Activated naive CD4-positive, alpha-beta T cell treated with anti-CD3 and anti-CD28 coated beads, Interleukin-2, amount 50 U/mL, for 24 hours (primary cell): ENCODE measurements at regions not wholly inside any gene's neighbourhood (a gene's known extent, or its start where the extent isn't known, plus 50 kb on each side); places are given as distances from the start of the nearest gene placed in this dataset.
A peak's percentile ranks its signal among the peaks of the same experiment; 100 is the strongest.

Source experiments
- H3K27ac Mint-ChIP-seq: one replicate; pipeline ENCODE4 v1.8.0; 2021; ENCODE audit warnings: mild to moderate bottlenecking, mixed read lengths
- H3K27me3 Mint-ChIP-seq: one replicate; pipeline ENCODE4 v1.8.0; 2021; ENCODE audit warnings: mixed read lengths
- H3K36me3 Mint-ChIP-seq: one replicate; pipeline ENCODE4 v1.8.0; 2021; ENCODE audit warnings: mixed read lengths
- H3K4me1 Mint-ChIP-seq: one replicate; pipeline ENCODE4 v1.8.0; 2021; ENCODE audit warnings: mixed read lengths
- H3K4me3 Mint-ChIP-seq: one replicate; pipeline ENCODE4 v1.8.0; 2021; ENCODE audit warnings: mild to moderate bottlenecking, mixed read lengths
- H3K9me3 Mint-ChIP-seq: one replicate; pipeline ENCODE4 v1.8.0; 2021; ENCODE audit warnings: mixed read lengths

- Mint-ChIP-seq H3K4me3 (no peak overlapping the region), H3K36me3 (no peaks in the 10 kb centered on the region), H3K4me1 (no peaks in the 10 kb centered on the region), H3K27ac (no peak overlapping the region), H3K27me3 (peaks cover 2% of the 10 kb centered on the region), H3K9me3 (no peaks in the 10 kb centered on the region)
Observed at GRCh38 chr2:120433816-120434290, 87.9 kb downstream of the INHBB start.

GRCh38 chr2:120434492-120435308 is 88.8 kb downstream of the INHBB start:
- H3K27me3 Mint-ChIP-seq: peaks cover 1% of the 10 kb centered on the region
- no peaks in the 10 kb centered on the region for H3K36me3 Mint-ChIP-seq
- no peaks in the 10 kb centered on the region for H3K4me1 Mint-ChIP-seq
- no peak overlapping the region for H3K27ac Mint-ChIP-seq
- no peaks in the 10 kb centered on the region for H3K9me3 Mint-ChIP-seq
- no peak overlapping the region for H3K4me3 Mint-ChIP-seq

- no peaks in the 10 kb centered on the region for H3K4me1 Mint-ChIP-seq
Observed at GRCh38 chr2:120435671-120436459, 89.9 kb downstream of the INHBB start.

GRCh38 chr2:120436460-120436739 is 90.5 kb downstream of the INHBB start:
- Mint-ChIP-seq H3K27me3 (peaks cover 10% of the 10 kb centered on the region), H3K4me3 (no peak overlapping the region)

More at GRCh38 chr2:120435671-120436459, 89.9 kb downstream of the INHBB start:
- H3K9me3 Mint-ChIP-seq: no peaks in the 10 kb centered on the region
- H3K27me3 Mint-ChIP-seq: peaks cover 6% of the 10 kb centered on the region
- no peak overlapping the region for H3K27ac Mint-ChIP-seq
- H3K36me3 Mint-ChIP-seq: no peaks in the 10 kb centered on the region
- no peak overlapping the region for H3K4me3 Mint-ChIP-seq

GRCh38 chr2:120436885-120437603 is 91.1 kb downstream of the INHBB start:
- H3K9me3 Mint-ChIP-seq: no peaks in the 10 kb centered on the region
- no peak overlapping the region for H3K27ac Mint-ChIP-seq
- H3K36me3 Mint-ChIP-seq: no peaks in the 10 kb centered on the region
- H3K4me3 Mint-ChIP-seq: no peak overlapping the region
- H3K27me3 Mint-ChIP-seq: peaks cover 10% of the 10 kb centered on the region
- H3K4me1 Mint-ChIP-seq: no peaks in the 10 kb centered on the region

More at GRCh38 chr2:120436460-120436739, 90.5 kb downstream of the INHBB start:
- Mint-ChIP-seq H3K4me1 (no peaks in the 10 kb centered on the region), H3K36me3 (no peaks in the 10 kb centered on the region), H3K9me3 (no peaks in the 10 kb centered on the region), H3K27ac (no peak overlapping the region)

DNA sequence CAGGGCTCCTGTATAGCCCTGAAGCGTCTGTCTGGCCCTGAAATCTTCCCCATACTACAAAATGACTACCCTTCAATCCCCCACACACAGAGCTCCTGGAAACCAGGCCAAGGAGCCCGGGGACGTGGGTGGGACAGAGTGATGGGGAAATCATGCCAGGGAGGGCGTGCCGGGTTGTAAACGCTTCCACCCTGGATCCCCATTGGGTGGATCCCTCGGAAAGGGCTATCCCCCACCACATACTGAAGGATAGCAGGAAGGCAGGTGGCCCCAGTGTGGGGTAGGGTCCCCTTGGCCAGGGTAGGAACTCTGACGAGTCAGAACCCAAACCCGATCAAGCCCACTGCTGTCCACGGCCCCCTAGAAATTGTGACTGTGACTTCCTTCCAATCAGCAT is 91.7 kb downstream of the INHBB start:
- Mint-ChIP-seq H3K36me3 (no peaks in the 10 kb centered on the region), H3K27me3 (peaks cover 12% of the 10 kb centered on the region), H3K4me3 (no peak overlapping the region), H3K9me3 (no peaks in the 10 kb centered on the region), H3K4me1 (no peaks in the 10 kb centered on the region), H3K27ac (no peak overlapping the region)

DNA sequence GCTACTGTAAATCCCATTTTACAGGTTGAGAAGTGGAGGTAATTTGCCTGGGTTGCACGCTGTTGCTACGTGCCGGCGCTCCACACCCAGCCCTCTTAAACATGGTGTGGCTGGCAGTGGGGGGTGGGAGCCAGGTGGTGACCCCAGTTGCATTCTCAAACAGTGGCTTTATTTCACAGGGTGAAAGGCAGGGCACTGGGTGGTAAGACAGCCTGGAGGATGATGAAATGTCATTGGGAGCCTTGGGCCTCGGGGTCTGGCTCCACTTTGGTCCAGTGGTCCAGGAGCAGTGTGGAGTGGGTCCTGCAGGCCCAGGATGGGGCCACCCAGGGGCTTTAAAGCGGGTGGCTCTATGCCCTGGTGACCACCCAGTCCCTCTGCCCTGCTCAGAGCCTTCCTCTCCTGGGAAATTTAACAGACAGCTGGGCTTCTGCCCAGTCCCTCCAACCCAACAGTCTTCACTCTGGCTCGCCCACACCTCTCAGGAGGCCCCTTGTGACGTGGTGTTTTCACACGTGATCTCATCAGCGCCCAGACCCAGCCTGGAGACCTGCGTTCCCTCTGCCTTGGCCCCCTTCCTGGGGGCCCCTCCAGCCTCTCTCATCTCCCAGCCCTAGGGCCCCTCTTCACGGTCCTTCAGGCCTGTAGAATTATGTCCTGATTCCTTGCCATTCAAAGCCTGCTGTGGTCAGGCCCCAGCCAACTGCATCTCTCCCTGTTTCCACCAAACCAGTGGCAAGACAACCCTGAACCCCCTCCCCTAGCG is 92.5 kb downstream of the INHBB start:
- H3K9me3 Mint-ChIP-seq: no peaks in the 10 kb centered on the region
- H3K27me3 Mint-ChIP-seq: peaks cover 13% of the 10 kb centered on the region
- H3K27ac Mint-ChIP-seq: no peak overlapping the region
- H3K4me3 Mint-ChIP-seq: no peak overlapping the region
- no peaks in the 10 kb centered on the region for H3K36me3 Mint-ChIP-seq
- H3K4me1 Mint-ChIP-seq: peaks cover 4% of the 10 kb centered on the region

DNA sequence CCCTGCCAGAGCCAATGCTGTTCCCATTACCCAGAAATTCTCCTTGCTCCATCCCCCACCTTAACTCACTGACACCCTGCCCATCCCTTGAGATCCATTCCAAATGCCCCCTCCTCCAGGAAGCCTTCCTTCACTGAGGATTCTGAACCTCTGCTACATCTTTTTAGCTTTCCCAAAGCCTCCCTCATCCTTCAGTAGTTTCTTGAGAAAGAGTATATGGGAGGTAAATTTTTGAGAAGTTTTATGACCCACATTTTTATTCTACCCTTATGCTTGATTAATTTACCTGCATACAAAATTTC is 93.1 kb downstream of the INHBB start:
- Mint-ChIP-seq H3K4me3 (no peak overlapping the region), H3K36me3 (no peaks in the 10 kb centered on the region), H3K9me3 (no peaks in the 10 kb centered on the region), H3K27ac (no peak overlapping the region), H3K27me3 (peaks cover 19% of the 10 kb centered on the region), H3K4me1 (peaks cover 6% of the 10 kb centered on the region)

DNA sequence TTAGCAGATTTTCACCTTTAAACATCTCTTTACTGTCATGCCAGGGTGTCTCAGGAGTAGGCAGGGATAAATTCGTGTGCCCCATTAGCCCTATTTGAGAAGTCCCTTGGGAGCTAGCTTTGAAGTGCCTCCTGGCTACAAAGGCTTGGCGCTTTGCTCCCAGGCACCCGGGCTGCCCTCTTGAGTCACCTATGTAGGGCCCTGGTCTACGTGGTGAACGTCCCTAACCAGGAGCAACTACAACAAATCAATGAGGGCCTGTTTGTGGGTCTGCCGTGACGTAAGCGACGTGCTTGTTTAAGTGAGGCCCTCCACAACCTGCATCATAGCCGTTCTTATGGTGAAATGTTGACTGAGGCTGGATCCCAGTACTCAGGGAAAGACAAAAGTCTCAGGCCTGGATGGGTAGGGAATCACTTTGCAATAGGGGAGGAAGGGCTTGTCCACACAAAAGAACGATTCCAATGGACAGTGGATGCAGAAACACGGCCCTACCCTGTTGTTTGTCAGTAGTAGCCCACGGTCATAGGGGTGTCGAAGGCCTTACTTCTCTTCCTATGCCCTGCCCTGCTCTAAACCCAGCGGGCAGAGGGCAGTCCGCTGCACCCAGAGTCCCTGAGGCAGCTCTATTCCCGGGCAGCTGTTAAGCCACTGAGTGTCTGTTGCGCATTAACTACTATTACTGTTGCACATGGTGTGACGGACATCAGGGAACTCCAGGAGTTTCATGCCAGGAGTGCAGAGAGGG is 93.9 kb downstream of the INHBB start:
- H3K27me3 Mint-ChIP-seq: peaks cover 20% of the 10 kb centered on the region
- no peaks in the 10 kb centered on the region for H3K36me3 Mint-ChIP-seq

GRCh38 chr2:120440521-120441350 is 94.8 kb downstream of the INHBB start:
- no peak overlapping the region for H3K4me3 Mint-ChIP-seq
- H3K9me3 Mint-ChIP-seq: no peaks in the 10 kb centered on the region
- H3K27me3 Mint-ChIP-seq: peaks cover 20% of the 10 kb centered on the region
- peaks cover 6% of the 10 kb centered on the region for H3K4me1 Mint-ChIP-seq
- no peak overlapping the region for H3K27ac Mint-ChIP-seq
- H3K36me3 Mint-ChIP-seq: no peaks in the 10 kb centered on the region

More for the DNA sequence above, 93.9 kb downstream of the INHBB start:
- Mint-ChIP-seq H3K27ac (no peak overlapping the region), H3K4me3 (no peak overlapping the region), H3K9me3 (no peaks in the 10 kb centered on the region), H3K4me1 (peaks cover 6% of the 10 kb centered on the region)

DNA sequence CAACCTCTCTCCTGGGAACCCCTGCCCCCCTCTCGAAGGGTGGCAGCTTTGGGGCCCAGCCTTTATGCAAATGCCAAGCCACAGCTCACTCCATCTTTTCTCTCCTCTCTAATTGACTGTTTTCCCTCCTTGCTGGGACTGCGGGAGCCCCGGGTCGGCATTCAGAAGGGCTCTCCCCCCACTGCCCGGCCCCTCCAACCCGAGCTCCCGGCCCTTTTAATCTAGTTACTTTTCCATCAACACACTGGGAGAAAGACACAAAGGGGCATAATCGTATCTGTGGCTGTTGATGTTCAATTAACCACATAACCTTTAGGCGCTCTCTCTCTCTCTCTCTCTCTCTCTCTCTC is 95.4 kb downstream of the INHBB start:
- H3K9me3 Mint-ChIP-seq: no peaks in the 10 kb centered on the region
- H3K4me3 Mint-ChIP-seq: no peak overlapping the region
- no peak overlapping the region for H3K27ac Mint-ChIP-seq
- H3K4me1 Mint-ChIP-seq: peaks cover 6% of the 10 kb centered on the region
- no peaks in the 10 kb centered on the region for H3K36me3 Mint-ChIP-seq
- peaks cover 20% of the 10 kb centered on the region for H3K27me3 Mint-ChIP-seq

DNA sequence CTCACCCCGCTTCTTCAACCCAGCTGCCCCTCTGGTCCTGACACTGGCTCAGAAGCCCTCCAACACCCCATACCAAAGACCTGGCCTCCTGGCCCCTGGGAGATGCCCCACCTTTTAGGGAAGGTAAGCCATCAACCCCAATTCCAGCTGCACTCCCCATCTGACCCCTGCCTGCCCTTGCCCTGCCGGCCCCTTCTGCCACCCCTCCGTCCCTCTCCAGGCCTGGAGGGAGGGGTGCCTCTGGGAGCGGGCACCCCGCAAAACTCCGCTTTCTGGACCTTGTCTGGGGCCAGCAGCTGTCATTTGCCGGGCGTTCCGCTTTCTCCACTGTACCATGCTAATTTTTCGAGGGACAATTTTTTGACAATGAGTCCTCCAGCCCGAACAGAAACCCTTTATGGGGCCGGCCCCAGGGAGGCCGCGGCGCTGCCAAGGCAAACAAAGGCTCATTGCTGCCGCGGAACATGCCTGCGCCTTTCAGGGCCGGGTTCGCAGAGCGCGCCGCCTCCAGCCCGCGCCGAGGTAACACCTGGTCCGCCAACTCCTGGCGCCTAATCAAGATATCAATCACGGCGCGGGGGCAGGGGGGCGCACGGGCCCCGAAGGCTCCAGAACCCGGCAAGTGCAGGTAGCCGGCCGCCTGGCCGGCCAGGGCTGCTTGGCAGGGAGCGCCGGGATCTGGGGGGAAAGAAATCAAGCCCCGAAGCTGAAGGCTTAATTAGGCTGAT is 96.0 kb downstream of the INHBB start:
- peak overlapping the region; percentile 58 for H3K4me3 Mint-ChIP-seq
- no peaks in the 10 kb centered on the region for H3K9me3 Mint-ChIP-seq
- H3K27me3 Mint-ChIP-seq: peaks cover 20% of the 10 kb centered on the region
- peaks cover 6% of the 10 kb centered on the region for H3K4me1 Mint-ChIP-seq
- H3K36me3 Mint-ChIP-seq: no peaks in the 10 kb centered on the region
- no peak overlapping the region for H3K27ac Mint-ChIP-seq

GRCh38 chr2:120442541-120442922 is 96.6 kb downstream of the INHBB start:
- Mint-ChIP-seq H3K27ac (no peak overlapping the region), H3K4me3 (peak overlapping the region; percentile 58), H3K36me3 (no peaks in the 10 kb centered on the region), H3K27me3 (peaks cover 20% of the 10 kb centered on the region), H3K9me3 (no peaks in the 10 kb centered on the region), H3K4me1 (peaks cover 6% of the 10 kb centered on the region)
